ENCODE measurements at regions not wholly inside any gene's neighbourhood (a gene's known extent, or its start where the extent isn't known, plus 50 kb on each side); places are given as distances from the start of the nearest gene placed in this dataset.

DNA sequence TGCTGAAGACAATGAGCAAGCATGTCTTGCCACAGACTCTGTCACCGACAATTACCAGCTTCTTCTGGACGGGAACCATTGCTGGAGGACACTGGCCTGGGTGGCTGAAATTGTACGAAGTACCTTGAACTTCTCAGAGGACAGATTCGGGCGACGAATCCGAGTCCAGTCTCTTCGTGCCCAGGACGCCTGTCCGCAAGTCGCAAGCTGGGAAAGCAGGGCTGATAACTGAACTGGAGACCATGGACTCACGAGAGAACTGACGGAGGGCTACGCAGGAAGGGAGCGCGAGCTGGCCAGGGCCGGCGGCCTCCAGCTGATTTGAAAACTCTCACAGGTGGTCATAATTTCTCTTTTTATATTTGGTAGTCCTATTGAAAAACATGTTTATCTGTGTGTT, 1229.5 kb upstream of the MAP3K7 start:
- H2BK20ac ChIP-seq (ENCODE audit: low read depth, low read length, poor library complexity, severe bottlenecking) = no peak overlapping the region
- no peak overlapping the region for H4K91ac ChIP-seq (ENCODE audit: insufficient read length, low read depth, low read length)
- H3K4ac ChIP-seq (ENCODE audit: low read depth, low read length) = no peak overlapping the region
- TF ChIP-seq CTCF (conservative IDR thresholded peaks at IDR 0.05) = no peak
- H4K20me1 ChIP-seq (ENCODE audit: control insufficient read depth, insufficient read depth, insufficient read length) = no peaks in the 10 kb centered on the region
- H3K56ac ChIP-seq (ENCODE audit: insufficient read length, low read depth, low read length) = no peak overlapping the region
- Mint-ChIP-seq H3K27me3 (ENCODE audit: low read depth) (no peaks in the 10 kb centered on the region; the same call in 1 of the 2 replicates), H3K4me1 (no peaks in the 10 kb centered on the region), H3K36me3 (ENCODE audit: insufficient read depth in 1 of 3, low read depth in 3 of 3) (no peaks in the 10 kb centered on the region), H3K4me3 (no peak overlapping the region), H3K9me3 (no peaks in the 10 kb centered on the region), H3K27ac (no peak overlapping the region)
- H4K5ac ChIP-seq (ENCODE audit: insufficient read length, low read depth, low read length) = no peak overlapping the region
- H2AFZ ChIP-seq (ENCODE audit: low read length) = no peak overlapping the region
- H3K14ac ChIP-seq (ENCODE audit: insufficient read depth, low read length) = no peak overlapping the region
- H2BK120ac ChIP-seq (ENCODE audit: low read depth, low read length, poor library complexity, severe bottlenecking) = no peak overlapping the region
- no peaks in the 10 kb centered on the region for H3K27me3 ChIP-seq (ENCODE audit: insufficient read depth, low read length)
- H2BK5ac ChIP-seq (ENCODE audit: insufficient read length, low read length) = no peak overlapping the region
- no peak overlapping the region for H2BK15ac ChIP-seq (ENCODE audit: low read depth, low read length)
- no peaks in the 10 kb centered on the region for H3K23me2 ChIP-seq (ENCODE audit: insufficient read length, low read depth, low read length, poor library complexity, severe bottlenecking)
- H3K9ac ChIP-seq (ENCODE audit: extremely low read depth, insufficient read length, low read length) = no peak overlapping the region
- H3K4me1 ChIP-seq (ENCODE audit: insufficient read depth, low read length) = no peaks in the 10 kb centered on the region
- no peak overlapping the region for H2BK12ac ChIP-seq (ENCODE audit: insufficient read length, low read depth, low read length)
- H2AK5ac ChIP-seq (ENCODE audit: insufficient read length, low read length) = no peak overlapping the region
- no peak overlapping the region for H3T11ph ChIP-seq (ENCODE audit: low read length)
- H3K79me2 ChIP-seq (ENCODE audit: insufficient read depth, low read length) = no peaks in the 10 kb centered on the region
- no peak overlapping the region for H3K4me2 ChIP-seq (ENCODE audit: insufficient read depth, insufficient read length, low read length)
- no peak overlapping the region for H3K23ac ChIP-seq (ENCODE audit: insufficient read length, low read depth, low read length)
- H3K9me3 ChIP-seq (ENCODE audit: control insufficient read depth, low read depth, low read length) = no peaks in the 10 kb centered on the region
- no peak overlapping the region for H3K18ac ChIP-seq (ENCODE audit: insufficient read length, low read depth, low read length)
- H3K79me1 ChIP-seq (ENCODE audit: insufficient read depth, low read depth, low read length, poor library complexity, severe bottlenecking) = no peaks in the 10 kb centered on the region
- no CpG with 5 or more reads among the region's 18 CpGs for WGBS (ENCODE audit: extremely low coverage, insufficient read length, low lambda C conversion rate)
- DNase-seq = no peak
- no peak overlapping the region for H3K27ac ChIP-seq (ENCODE audit: insufficient read length, low read depth, low read length)
- H4K8ac ChIP-seq (replicated peaks; ENCODE audit: insufficient read length, low read depth, low read length) = no peak overlapping the region

Measured in H9 (cell line).